HG02678 (cell line): ENCODE measurements at regions not wholly inside any gene's neighbourhood (a gene's known extent, or its start where the extent isn't known, plus 50 kb on each side); places are given as distances from the start of the nearest gene placed in this dataset.

ENCODE experiments used
- ATAC-seq: cut with Tn5 transposase; IDR thresholded peaks from one replicate; pipeline ENCODE4 v1.9.1; 2021; ENCODE audit warnings: mild to moderate bottlenecking, moderate library complexity; ENCODE audit not compliant: unreplicated experiment

GRCh38 chr1:229991104-229991513 lies 75.9 kb upstream of the GALNT2 start:
- no peak for ATAC-seq

GRCh38 chr1:229991724-229992333 lies 75.2 kb upstream of the GALNT2 start:
- ATAC-seq, result no peak

GRCh38 chr1:229993060-229993459 lies 74.0 kb upstream of the GALNT2 start:
- peak; percentile 54 for ATAC-seq

- no peak for ATAC-seq
These were observed 73.1 kb upstream of the GALNT2 start for GRCh38 chr1:229993894-229994293.

- no peak for ATAC-seq
These were observed 67.9 kb upstream of the GALNT2 start for GRCh38 chr1:229999004-229999670.

- ATAC-seq, result no peak
These were observed 66.4 kb upstream of the GALNT2 start for GRCh38 chr1:230000493-230001184.

- ATAC-seq, result no peak
These were observed 64.8 kb upstream of the GALNT2 start for GRCh38 chr1:230002164-230002803.

GRCh38 chr1:230003409-230003808 lies 63.6 kb upstream of the GALNT2 start:
- ATAC-seq, result no peak

GRCh38 chr1:230005040-230005439 lies 62.0 kb upstream of the GALNT2 start:
- no peak for ATAC-seq

- ATAC-seq, result no peak
These were observed 58.3 kb upstream of the GALNT2 start for GRCh38 chr1:230008721-230009120.

GRCh38 chr1:230009611-230010313 lies 57.3 kb upstream of the GALNT2 start:
- ATAC-seq, result no peak

- no peak for ATAC-seq
These were observed 56.3 kb upstream of the GALNT2 start for GRCh38 chr1:230010603-230011332.

- no peak for ATAC-seq
These were observed 55.5 kb upstream of the GALNT2 start for GRCh38 chr1:230011333-230012092.

GRCh38 chr1:230012093-230012393 lies 55.0 kb upstream of the GALNT2 start:
- no peak for ATAC-seq

GRCh38 chr1:230012741-230013140 lies 54.3 kb upstream of the GALNT2 start:
- no peak for ATAC-seq

GRCh38 chr1:230016159-230016558 lies 50.9 kb upstream of the GALNT2 start:
- ATAC-seq, result no peak
